ENCODE measurements at regions not wholly inside any gene's neighbourhood (a gene's known extent, or its start where the extent isn't known, plus 50 kb on each side); places are given as distances from the start of the nearest gene placed in this dataset.

DNA sequence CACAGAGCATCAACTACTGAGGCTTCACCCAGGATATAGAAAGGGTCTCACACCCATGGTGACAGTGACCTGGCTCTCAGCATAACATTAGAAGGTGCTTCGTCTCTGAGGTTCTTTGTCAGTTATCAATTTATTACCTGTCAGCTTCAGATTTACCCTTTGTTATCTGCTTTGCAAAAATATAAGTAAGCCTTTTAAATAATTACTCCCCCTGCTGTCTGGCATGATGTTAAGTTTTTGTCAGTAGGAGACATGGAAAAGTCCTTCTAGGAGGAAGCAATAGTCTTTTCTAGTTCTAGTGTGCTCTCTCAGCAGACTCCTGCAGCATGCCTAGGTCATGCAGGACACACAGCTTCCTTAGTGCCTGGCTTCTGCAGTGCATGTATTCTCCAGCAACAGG, 149.9 kb downstream of the RDH14 start:
- no peak for DNase-seq (ENCODE audit: extremely low spot score)
- POLR2A ChIA-PET = no interaction called here
- TF ChIP-seq L3MBTL2 (conservative IDR thresholded peaks at IDR 0.05) (no peak), ZNF384 (IDR thresholded peaks at IDR 0.05) (no peak), BHLHE40 (IDR thresholded peaks at IDR 0.05; ENCODE audit: borderline replicate concordance) (no peak), SUZ12 (IDR thresholded peaks at IDR 0.05) (no peak), NFRKB (IDR thresholded peaks at IDR 0.05) (no peak), CTBP1 (IDR thresholded peaks at IDR 0.05; ENCODE audit: borderline replicate concordance) (no peak), FOXK2 (IDR thresholded peaks at IDR 0.05) (no peak), TARDBP (IDR thresholded peaks at IDR 0.05) (no peak)
- TF ChIP-seq, protein P1, sequence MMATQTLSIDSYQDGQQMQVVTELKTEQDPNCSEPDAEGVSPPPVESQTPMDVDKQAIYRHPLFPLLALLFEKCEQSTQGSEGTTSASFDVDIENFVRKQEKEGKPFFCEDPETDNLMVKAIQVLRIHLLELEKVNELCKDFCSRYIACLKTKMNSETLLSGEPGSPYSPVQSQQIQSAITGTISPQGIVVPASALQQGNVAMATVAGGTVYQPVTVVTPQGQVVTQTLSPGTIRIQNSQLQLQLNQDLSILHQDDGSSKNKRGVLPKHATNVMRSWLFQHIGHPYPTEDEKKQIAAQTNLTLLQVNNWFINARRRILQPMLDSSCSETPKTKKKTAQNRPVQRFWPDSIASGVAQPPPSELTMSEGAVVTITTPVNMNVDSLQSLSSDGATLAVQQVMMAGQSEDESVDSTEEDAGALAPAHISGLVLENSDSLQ (IDR thresholded peaks at IDR 0.05) = no peak
- CTCF ChIA-PET = no interaction called here

- TF ChIP-seq CTBP1 (IDR thresholded peaks at IDR 0.05; ENCODE audit: borderline replicate concordance) = no peak
- TF ChIP-seq HDGF (IDR thresholded peaks at IDR 0.05; ENCODE audit: borderline replicate concordance) = no peak
- no peak for TF ChIP-seq ELF4 (IDR thresholded peaks at IDR 0.05)
- TF ChIP-seq BHLHE40 (IDR thresholded peaks at IDR 0.05; ENCODE audit: borderline replicate concordance) = no peak
- no peak for TF ChIP-seq ARNT (IDR thresholded peaks at IDR 0.05)
- TF ChIP-seq TARDBP (IDR thresholded peaks at IDR 0.05) = no peak
- TF ChIP-seq ZNF384 (IDR thresholded peaks at IDR 0.05) = no peak
- TF ChIP-seq SP1 (IDR thresholded peaks at IDR 0.05) = no peak
- no peak for TF ChIP-seq LEF1 (IDR thresholded peaks at IDR 0.05; ENCODE audit: borderline replicate concordance)
- TF ChIP-seq SUZ12 (IDR thresholded peaks at IDR 0.05) = no peak
- TF ChIP-seq FOXK2 (IDR thresholded peaks at IDR 0.05) = no peak
- CTCF ChIA-PET = no interaction called here
- POLR2A ChIA-PET = no interaction called here
- no peak for DNase-seq (ENCODE audit: extremely low spot score)
These were observed 151.8 kb downstream of the RDH14 start for GRCh38 chr2:18408638-18409037.

DNA sequence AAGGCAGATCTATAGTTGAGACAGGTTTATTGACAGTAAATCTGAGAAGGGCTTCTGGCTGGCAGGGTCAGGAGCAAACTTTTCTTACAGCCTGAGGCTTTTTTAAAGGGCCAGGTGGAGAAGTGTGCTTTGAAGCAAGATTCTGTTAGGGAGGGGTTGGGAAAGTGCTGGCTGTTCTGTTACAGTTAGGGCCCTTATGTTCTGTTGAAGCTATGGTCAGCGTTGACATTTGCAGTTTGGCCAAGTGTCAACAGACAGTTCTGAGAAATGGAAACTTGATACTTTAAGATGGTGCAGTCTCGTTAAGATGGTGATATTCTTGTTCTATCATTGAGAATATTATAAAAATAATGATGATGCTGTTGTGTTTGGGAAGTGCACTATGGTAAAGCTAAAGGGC, 154.2 kb downstream of the RDH14 start:
- ChIA-PET CTCF (no interaction called here), POLR2A (no interaction called here)
- no peak for DNase-seq (ENCODE audit: extremely low spot score)
- TF ChIP-seq LEF1 (IDR thresholded peaks at IDR 0.05; ENCODE audit: borderline replicate concordance) (no peak), ZNF384 (IDR thresholded peaks at IDR 0.05) (no peak), NFRKB (IDR thresholded peaks at IDR 0.05) (no peak), ELF4 (IDR thresholded peaks at IDR 0.05) (no peak), SUZ12 (IDR thresholded peaks at IDR 0.05) (no peak), CTBP1 (IDR thresholded peaks at IDR 0.05; ENCODE audit: borderline replicate concordance) (no peak), HDGF (IDR thresholded peaks at IDR 0.05; ENCODE audit: borderline replicate concordance) (no peak)

DNA sequence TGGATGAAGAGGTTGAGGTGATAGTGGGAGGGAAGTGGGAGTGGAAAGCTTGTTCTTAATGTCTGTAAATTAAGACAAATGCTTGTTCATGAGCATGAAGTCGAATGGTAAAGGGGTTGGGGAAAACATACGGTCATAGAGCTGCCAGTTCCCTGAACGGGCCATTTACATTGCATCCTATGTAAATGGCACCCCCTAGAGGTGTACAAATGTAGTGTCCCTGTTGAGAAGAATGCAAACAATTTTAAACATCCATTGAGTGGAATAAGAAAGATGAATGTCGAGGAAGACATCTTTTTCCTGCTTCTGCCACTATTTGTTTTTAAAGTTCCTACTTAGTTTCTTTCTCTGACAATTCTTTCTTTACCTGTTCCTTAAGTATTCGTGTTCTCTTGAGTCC, 155.7 kb downstream of the RDH14 start:
- DNase-seq (ENCODE audit: extremely low spot score) = peak; percentile 18
- ChIA-PET POLR2A (no interaction called here), CTCF (interaction anchor here (1.6 kb wide), 1 partner anchor 13 kb away, joined by 4 read pairs; no protein-coding TSS in a partner anchor)
- no peak for TF ChIP-seq L3MBTL2 (conservative IDR thresholded peaks at IDR 0.05)
- TF ChIP-seq LEF1 (IDR thresholded peaks at IDR 0.05; ENCODE audit: borderline replicate concordance) = no peak
- TF ChIP-seq TARDBP (IDR thresholded peaks at IDR 0.05) = no peak

DNA sequence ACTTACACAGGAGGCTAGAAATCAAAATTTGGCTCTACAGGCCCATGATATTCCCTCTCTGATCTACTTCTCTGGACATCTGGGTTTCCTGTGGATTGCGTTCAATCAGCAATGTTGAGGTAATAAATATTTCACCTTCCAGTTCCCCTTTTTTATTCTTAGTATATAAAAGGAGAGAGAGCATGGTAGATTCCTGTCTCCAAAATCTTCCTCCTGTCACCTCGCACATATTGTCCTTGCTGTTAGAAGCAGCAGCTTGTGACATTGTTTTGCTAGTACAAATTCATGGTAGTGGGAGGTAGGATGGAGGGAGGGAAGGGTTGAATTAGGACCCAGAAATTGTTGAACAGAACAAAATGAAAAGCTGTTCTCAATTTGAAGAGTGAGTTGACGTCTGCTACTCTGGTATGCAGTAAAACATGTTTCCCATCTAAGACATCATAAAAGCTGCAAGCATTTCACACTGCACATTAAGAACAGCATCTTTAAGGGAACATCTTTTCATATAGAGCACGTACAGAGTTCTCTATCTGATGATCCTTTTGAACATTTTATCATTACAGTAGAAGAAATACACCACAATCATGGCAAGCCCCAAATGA, 156.4 kb downstream of the RDH14 start:
- no peak for TF ChIP-seq FOXA1 (IDR thresholded peaks at IDR 0.05)
- no peak for TF ChIP-seq ELF4 (IDR thresholded peaks at IDR 0.05)
- TF ChIP-seq FOXK2 (IDR thresholded peaks at IDR 0.05) = no peak
- no peak for TF ChIP-seq ARNT (IDR thresholded peaks at IDR 0.05)
- no peak for TF ChIP-seq L3MBTL2 (conservative IDR thresholded peaks at IDR 0.05)
- TF ChIP-seq, protein P1 (IDR thresholded peaks at IDR 0.05) = no peak
- no peak for TF ChIP-seq TARDBP (IDR thresholded peaks at IDR 0.05)
- TF ChIP-seq CTBP1 (IDR thresholded peaks at IDR 0.05; ENCODE audit: borderline replicate concordance) = no peak
- no peak for TF ChIP-seq BHLHE40 (IDR thresholded peaks at IDR 0.05; ENCODE audit: borderline replicate concordance)
- no peak for TF ChIP-seq LEF1 (IDR thresholded peaks at IDR 0.05; ENCODE audit: borderline replicate concordance)
- no peak for TF ChIP-seq ZNF384 (IDR thresholded peaks at IDR 0.05)
- no peak for TF ChIP-seq HDGF (IDR thresholded peaks at IDR 0.05; ENCODE audit: borderline replicate concordance)
- TF ChIP-seq SUZ12 (IDR thresholded peaks at IDR 0.05) = no peak
- no peak for TF ChIP-seq SP1 (IDR thresholded peaks at IDR 0.05)
- no peak for TF ChIP-seq NFRKB (IDR thresholded peaks at IDR 0.05)
- DNase-seq (ENCODE audit: extremely low spot score) = no peak
- ChIA-PET POLR2A (interaction anchor here (0.7 kb wide), 1 partner anchor 1446 kb away, joined by 3 read pairs; no protein-coding TSS in a partner anchor), CTCF (interaction anchor here (1.6 kb wide), 1 partner anchor 13 kb away, joined by 4 read pairs; no protein-coding TSS in a partner anchor)

- ChIA-PET CTCF (no interaction called here), POLR2A (no interaction called here)
- no peak for TF ChIP-seq TARDBP (IDR thresholded peaks at IDR 0.05)
- no peak for TF ChIP-seq BHLHE40 (IDR thresholded peaks at IDR 0.05; ENCODE audit: borderline replicate concordance)
- no peak for TF ChIP-seq FOXK2 (IDR thresholded peaks at IDR 0.05)
- no peak for TF ChIP-seq ELF4 (IDR thresholded peaks at IDR 0.05)
- TF ChIP-seq ZNF384 (IDR thresholded peaks at IDR 0.05) = no peak
- TF ChIP-seq CTBP1 (IDR thresholded peaks at IDR 0.05; ENCODE audit: borderline replicate concordance) = no peak
- TF ChIP-seq L3MBTL2 (conservative IDR thresholded peaks at IDR 0.05) = no peak
- TF ChIP-seq SP1 (IDR thresholded peaks at IDR 0.05) = no peak
- no peak for DNase-seq (ENCODE audit: extremely low spot score)
These were observed 157.6 kb downstream of the RDH14 start for GRCh38 chr2:18402831-18403230.

DNA sequence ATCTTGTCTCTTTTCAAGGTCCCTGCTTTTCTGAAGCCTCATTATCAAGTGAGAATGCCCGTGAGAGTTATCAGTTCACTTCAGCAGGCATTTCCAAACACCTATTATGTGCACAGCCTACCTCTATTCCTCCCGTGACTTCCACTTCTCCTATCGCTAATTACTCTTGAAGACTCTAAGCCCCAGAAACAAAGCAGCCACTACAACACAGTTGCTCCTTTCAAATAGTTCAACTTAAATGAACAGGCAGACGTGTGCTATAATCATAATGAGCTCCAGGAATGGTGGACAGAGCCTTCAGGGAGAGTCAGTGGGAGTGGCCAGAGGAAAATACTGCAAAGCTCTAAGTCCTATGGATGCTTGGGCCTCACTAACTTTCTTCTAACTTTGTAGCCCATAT, 159.0 kb downstream of the RDH14 start:
- TF ChIP-seq HDGF (IDR thresholded peaks at IDR 0.05; ENCODE audit: borderline replicate concordance) (no peak), FOXM1 (IDR thresholded peaks at IDR 0.05; ENCODE audit: borderline replicate concordance) (no peak), FOXA1 (IDR thresholded peaks at IDR 0.05) (no peak), NFRKB (IDR thresholded peaks at IDR 0.05) (no peak), L3MBTL2 (conservative IDR thresholded peaks at IDR 0.05) (no peak), SP1 (IDR thresholded peaks at IDR 0.05) (no peak), CTBP1 (IDR thresholded peaks at IDR 0.05; ENCODE audit: borderline replicate concordance) (no peak), ZNF384 (IDR thresholded peaks at IDR 0.05) (no peak)
- TF ChIP-seq, protein P1 (IDR thresholded peaks at IDR 0.05) = no peak
- DNase-seq (ENCODE audit: extremely low spot score) = no peak
- POLR2A ChIA-PET = no interaction called here
- CTCF ChIA-PET = interaction anchor here (0.6 kb wide), 1 partner anchor 349 kb away, joined by 4 read pairs; no protein-coding TSS in a partner anchor
